ENCODE measurements at regions not wholly inside any gene's neighbourhood (a gene's known extent, or its start where the extent isn't known, plus 50 kb on each side); places are given as distances from the start of the nearest gene placed in this dataset.

GRCh38 chr2:103004426-103004942 is 242.7 kb downstream of the TMEM182 start:
- Histone ChIP-seq H3K4me3 (ENCODE audit: low read length) (no peak overlapping the region), H3K4me2 (ENCODE audit: low read length) (no peak overlapping the region), H3K9me2 (replicated peaks; ENCODE audit: control insufficient read depth, low read length) (no peaks in the 10 kb centered on the region), H4K20me1 (ENCODE audit: control insufficient read depth, insufficient read depth, low read depth, low read length) (no peaks in the 10 kb centered on the region), H3K9me3 (ENCODE audit: control insufficient read depth, insufficient read depth, low read length) (no peaks in the 10 kb centered on the region), H3K36me3 (ENCODE audit: control insufficient read depth, low read length) (no peaks in the 10 kb centered on the region), H3K27ac (ENCODE audit: low read depth, low read length) (no peak overlapping the region), H3K4me1 (ENCODE audit: control insufficient read depth, low read length) (no peaks in the 10 kb centered on the region), H3K79me2 (ENCODE audit: control insufficient read depth, low read length) (no peaks in the 10 kb centered on the region), H3K27me3 (ENCODE audit: control insufficient read depth, low read length) (no peaks in the 10 kb centered on the region), H3F3A (ENCODE audit: control insufficient read depth, insufficient read depth) (no peaks in the 10 kb centered on the region)
- TF ChIP-seq, protein P1, sequence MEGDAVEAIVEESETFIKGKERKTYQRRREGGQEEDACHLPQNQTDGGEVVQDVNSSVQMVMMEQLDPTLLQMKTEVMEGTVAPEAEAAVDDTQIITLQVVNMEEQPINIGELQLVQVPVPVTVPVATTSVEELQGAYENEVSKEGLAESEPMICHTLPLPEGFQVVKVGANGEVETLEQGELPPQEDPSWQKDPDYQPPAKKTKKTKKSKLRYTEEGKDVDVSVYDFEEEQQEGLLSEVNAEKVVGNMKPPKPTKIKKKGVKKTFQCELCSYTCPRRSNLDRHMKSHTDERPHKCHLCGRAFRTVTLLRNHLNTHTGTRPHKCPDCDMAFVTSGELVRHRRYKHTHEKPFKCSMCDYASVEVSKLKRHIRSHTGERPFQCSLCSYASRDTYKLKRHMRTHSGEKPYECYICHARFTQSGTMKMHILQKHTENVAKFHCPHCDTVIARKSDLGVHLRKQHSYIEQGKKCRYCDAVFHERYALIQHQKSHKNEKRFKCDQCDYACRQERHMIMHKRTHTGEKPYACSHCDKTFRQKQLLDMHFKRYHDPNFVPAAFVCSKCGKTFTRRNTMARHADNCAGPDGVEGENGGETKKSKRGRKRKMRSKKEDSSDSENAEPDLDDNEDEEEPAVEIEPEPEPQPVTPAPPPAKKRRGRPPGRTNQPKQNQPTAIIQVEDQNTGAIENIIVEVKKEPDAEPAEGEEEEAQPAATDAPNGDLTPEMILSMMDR (IDR thresholded peaks at IDR 0.05; ENCODE audit: low read depth, low read length, poor library complexity, severe bottlenecking) = no peak
- TF ChIP-seq EZH2phosphoT487 (IDR thresholded peaks at IDR 0.05; ENCODE audit: borderline replicate concordance, low read length) = no peak

- TF ChIP-seq, protein P1 (IDR thresholded peaks at IDR 0.05; ENCODE audit: low read depth, low read length, poor library complexity, severe bottlenecking) = no peak
- no peak for TF ChIP-seq EZH2phosphoT487 (IDR thresholded peaks at IDR 0.05; ENCODE audit: borderline replicate concordance, low read length)
- no peaks in the 10 kb centered on the region for H3K9me2 ChIP-seq (replicated peaks; ENCODE audit: control insufficient read depth, low read length)
- H3K79me2 ChIP-seq (ENCODE audit: control insufficient read depth, low read length) = no peaks in the 10 kb centered on the region
- no peaks in the 10 kb centered on the region for H3K36me3 ChIP-seq (ENCODE audit: control insufficient read depth, low read length)
- no peaks in the 10 kb centered on the region for H3K27me3 ChIP-seq (ENCODE audit: control insufficient read depth, low read length)
- H3K27ac ChIP-seq (ENCODE audit: low read depth, low read length) = no peak overlapping the region
- H3K9me3 ChIP-seq (ENCODE audit: control insufficient read depth, insufficient read depth, low read length) = no peaks in the 10 kb centered on the region
- H4K20me1 ChIP-seq (ENCODE audit: control insufficient read depth, insufficient read depth, low read depth, low read length) = no peaks in the 10 kb centered on the region
- H3K4me3 ChIP-seq (ENCODE audit: low read length) = no peak overlapping the region
- no peaks in the 10 kb centered on the region for H3K4me1 ChIP-seq (ENCODE audit: control insufficient read depth, low read length)
- H3F3A ChIP-seq (ENCODE audit: control insufficient read depth, insufficient read depth) = no peaks in the 10 kb centered on the region
- H3K4me2 ChIP-seq (ENCODE audit: low read length) = no peak overlapping the region
Measured at GRCh38 chr2:103005393-103005792, 243.6 kb downstream of the TMEM182 start.

DNA sequence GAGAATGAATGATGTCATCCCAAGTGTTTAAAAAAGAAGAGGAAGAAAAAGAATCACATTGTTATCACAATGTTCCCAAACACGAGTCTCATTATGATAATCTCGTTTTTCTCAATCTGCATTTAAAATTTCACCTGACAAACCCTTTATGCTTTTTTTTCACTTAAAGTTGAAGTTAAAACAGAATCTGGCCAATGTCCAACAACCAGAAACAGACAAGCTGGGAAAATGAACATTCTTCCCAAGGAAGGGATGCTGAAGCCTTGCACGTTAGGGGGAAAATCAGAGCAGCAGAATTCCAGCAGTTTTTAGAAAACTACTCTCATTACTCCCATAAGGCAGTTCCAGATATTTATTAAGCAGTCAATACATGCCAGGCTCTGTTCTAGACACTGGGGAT is 245.3 kb downstream of the TMEM182 start:
- Histone ChIP-seq H3K36me3 (ENCODE audit: control insufficient read depth, low read length) (no peaks in the 10 kb centered on the region), H3F3A (ENCODE audit: control insufficient read depth, insufficient read depth) (no peaks in the 10 kb centered on the region), H3K79me2 (ENCODE audit: control insufficient read depth, low read length) (no peaks in the 10 kb centered on the region), H3K27me3 (ENCODE audit: control insufficient read depth, low read length) (no peaks in the 10 kb centered on the region), H3K9me3 (ENCODE audit: control insufficient read depth, insufficient read depth, low read length) (no peaks in the 10 kb centered on the region), H3K9me2 (replicated peaks; ENCODE audit: control insufficient read depth, low read length) (no peaks in the 10 kb centered on the region), H4K20me1 (ENCODE audit: control insufficient read depth, insufficient read depth, low read depth, low read length) (no peaks in the 10 kb centered on the region), H3K4me1 (ENCODE audit: control insufficient read depth, low read length) (no peaks in the 10 kb centered on the region), H3K4me3 (ENCODE audit: low read length) (no peak overlapping the region), H3K4me2 (ENCODE audit: low read length) (no peak overlapping the region), H3K27ac (ENCODE audit: low read depth, low read length) (no peak overlapping the region)
- no peak for TF ChIP-seq EZH2phosphoT487 (IDR thresholded peaks at IDR 0.05; ENCODE audit: borderline replicate concordance, low read length)
- TF ChIP-seq, protein P1 (IDR thresholded peaks at IDR 0.05; ENCODE audit: low read depth, low read length, poor library complexity, severe bottlenecking) = no peak

Measured in DOHH2 (cell line).